Activated CD8-positive, alpha-beta T cell treated with anti-CD3 and anti-CD28 coated beads, Interleukin-2, amount 10 ng/mL, durations not matched to agents 7 days and 5 days (primary cell): ENCODE measurements at regions not wholly inside any gene's neighbourhood (a gene's known extent, or its start where the extent isn't known, plus 50 kb on each side); places are given as distances from the start of the nearest gene placed in this dataset.

ENCODE experiments used
- ATAC-seq: fragments of 150-1000 bp; cut with Tn5 transposase; one replicate; pipeline ENCODE4 v1.10.0; 2021; ENCODE audit warnings: moderate library complexity
- CTCF ChIA-PET: fragments of 350-600 bp; sonication (Branson Sonifier 250); formaldehyde crosslinking; loops from one replicate; lab custom pipeline; 2021; ENCODE audit warnings: antibody characterized with exemption; lab: Charles Lee
- POLR2A ChIA-PET: fragments of 350-600 bp; sonication (Branson Sonifier 250); formaldehyde crosslinking; loops from one replicate; lab custom pipeline; 2021; ENCODE audit warnings: antibody characterized with exemption; lab: Charles Lee
- DNase-seq: peaks from one replicate; pipeline ENCODE4 v3.0.0-alpha.2; 2020
- H3K27ac Mint-ChIP-seq: one replicate; pipeline ENCODE4 v1.8.0; 2021; ENCODE audit warnings: mild to moderate bottlenecking, mixed read lengths
- H3K27me3 Mint-ChIP-seq: one replicate; pipeline ENCODE4 v1.8.0; 2021; ENCODE audit warnings: low read depth, mixed read lengths
- H3K36me3 Mint-ChIP-seq: one replicate; pipeline ENCODE4 v1.8.0; 2021; ENCODE audit warnings: low read depth, mixed read lengths
- H3K4me1 Mint-ChIP-seq: one replicate; pipeline ENCODE4 v1.8.0; 2021; ENCODE audit warnings: low read depth, mixed read lengths
- H3K4me3 Mint-ChIP-seq: one replicate; pipeline ENCODE4 v1.8.0; 2021; ENCODE audit warnings: mild to moderate bottlenecking, mixed read lengths
- H3K9me3 Mint-ChIP-seq: one replicate; pipeline ENCODE4 v1.8.0; 2022; ENCODE audit warnings: mixed read lengths; ENCODE audit not compliant: insufficient read depth

GRCh38 chr3:150220041-150220440, 188.1 kb upstream of the TSC22D2 start:
- Mint-ChIP-seq H3K27me3 (peaks cover 19% of the 10 kb centered on the region), H3K36me3 (no peaks in the 10 kb centered on the region)
- POLR2A ChIA-PET, result no interaction called here

GRCh38 chr3:150218841-150219240, 189.3 kb upstream of the TSC22D2 start:
- Mint-ChIP-seq H3K4me3 (no peak overlapping the region), H3K27me3 (peaks cover 12% of the 10 kb centered on the region), H3K4me1 (peaks cover 2% of the 10 kb centered on the region), H3K36me3 (no peaks in the 10 kb centered on the region), H3K27ac (no peak overlapping the region), H3K9me3 (no peaks in the 10 kb centered on the region)
- DNase-seq (no peak), ATAC-seq (no peak)
- POLR2A ChIA-PET, result no interaction called here
- CTCF ChIA-PET, result interaction anchor here (1.0 to 1.5 kb wide), 2 partner anchors 10 to 281 kb away, joined by 3 to 4 read pairs; no protein-coding TSS in a partner anchor

More at GRCh38 chr3:150220041-150220440, 188.1 kb upstream of the TSC22D2 start:
- Mint-ChIP-seq H3K27ac (no peak overlapping the region), H3K9me3 (no peaks in the 10 kb centered on the region), H3K4me1 (peaks cover 2% of the 10 kb centered on the region), H3K4me3 (no peak overlapping the region)
- ATAC-seq (no peak), DNase-seq (no peak)
- CTCF ChIA-PET, result interaction anchor here (0.7 to 1.8 kb wide), 5 partner anchors 11 to 341 kb away, joined by 3 to 8 read pairs (median 5); no protein-coding TSS in a partner anchor

- no peak for DNase-seq
- no peak for ATAC-seq
- H3K27me3 Mint-ChIP-seq, result peaks cover 12% of the 10 kb centered on the region
- ChIA-PET POLR2A (no interaction called here), CTCF (interaction anchor here (1.0 to 1.6 kb wide), 3 partner anchors 10 to 281 kb away, joined by 3 to 4 read pairs (median 4); no protein-coding TSS in a partner anchor)
- no peaks in the 10 kb centered on the region for H3K9me3 Mint-ChIP-seq
- H3K4me1 Mint-ChIP-seq, result peaks cover 2% of the 10 kb centered on the region
- no peaks in the 10 kb centered on the region for H3K36me3 Mint-ChIP-seq
- H3K4me3 Mint-ChIP-seq, result no peak overlapping the region
- H3K27ac Mint-ChIP-seq, result no peak overlapping the region
These were observed 189.9 kb upstream of the TSC22D2 start for GRCh38 chr3:150218236-150218635.

- CTCF ChIA-PET, result interaction anchor here (1.6 kb wide), 1 partner anchor 251 kb away, joined by 4 read pairs; no protein-coding TSS in a partner anchor
- POLR2A ChIA-PET, result no interaction called here
- ATAC-seq, result no peak
- H3K27ac Mint-ChIP-seq, result no peak overlapping the region
- peaks cover 2% of the 10 kb centered on the region for H3K4me1 Mint-ChIP-seq
- no peak for DNase-seq
- no peaks in the 10 kb centered on the region for H3K9me3 Mint-ChIP-seq
- H3K36me3 Mint-ChIP-seq, result no peaks in the 10 kb centered on the region
- peaks cover 12% of the 10 kb centered on the region for H3K27me3 Mint-ChIP-seq
- H3K4me3 Mint-ChIP-seq, result no peak overlapping the region
These were observed 190.4 kb upstream of the TSC22D2 start for GRCh38 chr3:150217691-150218090.

GRCh38 chr3:150216866-150217600, 191.1 kb upstream of the TSC22D2 start:
- Mint-ChIP-seq H3K4me1 (peaks cover 2% of the 10 kb centered on the region), H3K27me3 (peaks cover 12% of the 10 kb centered on the region), H3K9me3 (no peaks in the 10 kb centered on the region), H3K36me3 (no peaks in the 10 kb centered on the region), H3K27ac (no peak overlapping the region), H3K4me3 (no peak overlapping the region)
- ATAC-seq, result no peak
- CTCF ChIA-PET, result interaction anchor here (1.6 kb wide), 1 partner anchor 250 kb away, joined by 4 read pairs; no protein-coding TSS in a partner anchor
- POLR2A ChIA-PET, result no interaction called here
- DNase-seq, result no peak

- peaks cover 5% of the 10 kb centered on the region for H3K27me3 Mint-ChIP-seq
- H3K4me1 Mint-ChIP-seq, result peaks cover 2% of the 10 kb centered on the region
- H3K9me3 Mint-ChIP-seq, result no peaks in the 10 kb centered on the region
- ATAC-seq, result no peak
- no peak overlapping the region for H3K4me3 Mint-ChIP-seq
- no peaks in the 10 kb centered on the region for H3K36me3 Mint-ChIP-seq
- no peak overlapping the region for H3K27ac Mint-ChIP-seq
- ChIA-PET CTCF (no interaction called here), POLR2A (no interaction called here)
- DNase-seq, result no peak
These were observed 191.9 kb upstream of the TSC22D2 start for GRCh38 chr3:150216041-150216811.

GRCh38 chr3:150215616-150216015, 192.5 kb upstream of the TSC22D2 start:
- CTCF ChIA-PET, result no interaction called here
- no peaks in the 10 kb centered on the region for H3K9me3 Mint-ChIP-seq
- H3K4me3 Mint-ChIP-seq, result no peak overlapping the region
- no peak for ATAC-seq
- POLR2A ChIA-PET, result no interaction called here
- peaks cover 2% of the 10 kb centered on the region for H3K27me3 Mint-ChIP-seq
- H3K27ac Mint-ChIP-seq, result no peak overlapping the region
- H3K4me1 Mint-ChIP-seq, result no peaks in the 10 kb centered on the region
- no peak for DNase-seq
- H3K36me3 Mint-ChIP-seq, result no peaks in the 10 kb centered on the region

- Mint-ChIP-seq H3K9me3 (no peaks in the 10 kb centered on the region), H3K36me3 (no peaks in the 10 kb centered on the region), H3K4me3 (no peak overlapping the region), H3K4me1 (no peaks in the 10 kb centered on the region), H3K27me3 (peaks cover 2% of the 10 kb centered on the region), H3K27ac (no peak overlapping the region)
- CTCF ChIA-PET, result no interaction called here
- no peak for DNase-seq
- ATAC-seq, result no peak
- POLR2A ChIA-PET, result no interaction called here
These were observed 194.5 kb upstream of the TSC22D2 start for GRCh38 chr3:150213577-150213976.

- CTCF ChIA-PET, result no interaction called here
- no peak for DNase-seq
- no peak for ATAC-seq
- POLR2A ChIA-PET, result no interaction called here
- no peaks in the 10 kb centered on the region for H3K4me1 Mint-ChIP-seq
- peaks cover 7% of the 10 kb centered on the region for H3K27me3 Mint-ChIP-seq
- no peak overlapping the region for H3K4me3 Mint-ChIP-seq
- H3K9me3 Mint-ChIP-seq, result no peaks in the 10 kb centered on the region
- no peak overlapping the region for H3K27ac Mint-ChIP-seq
- H3K36me3 Mint-ChIP-seq, result no peaks in the 10 kb centered on the region
These were observed 197.5 kb upstream of the TSC22D2 start for GRCh38 chr3:150210461-150211110.

GRCh38 chr3:150203273-150203672, 204.8 kb upstream of the TSC22D2 start:
- Mint-ChIP-seq H3K9me3 (no peaks in the 10 kb centered on the region), H3K4me1 (no peaks in the 10 kb centered on the region), H3K4me3 (no peak overlapping the region), H3K27me3 (peaks cover 12% of the 10 kb centered on the region), H3K36me3 (no peaks in the 10 kb centered on the region), H3K27ac (no peak overlapping the region)
- no peak for ATAC-seq
- ChIA-PET CTCF (no interaction called here), POLR2A (no interaction called here)
- no peak for DNase-seq

GRCh38 chr3:150202711-150203110, 205.4 kb upstream of the TSC22D2 start:
- Mint-ChIP-seq H3K36me3 (no peaks in the 10 kb centered on the region), H3K27ac (no peak overlapping the region), H3K4me1 (no peaks in the 10 kb centered on the region), H3K9me3 (no peaks in the 10 kb centered on the region), H3K4me3 (no peak overlapping the region), H3K27me3 (peaks cover 15% of the 10 kb centered on the region)
- ChIA-PET CTCF (interaction anchor here (1.3 kb wide), 1 partner anchor 323 kb away, joined by 3 read pairs; no protein-coding TSS in a partner anchor), POLR2A (no interaction called here)
- DNase-seq (no peak), ATAC-seq (no peak)
